ENCODE measurements at regions not wholly inside any gene's neighbourhood (a gene's known extent, or its start where the extent isn't known, plus 50 kb on each side); places are given as distances from the start of the nearest gene placed in this dataset.

DNA sequence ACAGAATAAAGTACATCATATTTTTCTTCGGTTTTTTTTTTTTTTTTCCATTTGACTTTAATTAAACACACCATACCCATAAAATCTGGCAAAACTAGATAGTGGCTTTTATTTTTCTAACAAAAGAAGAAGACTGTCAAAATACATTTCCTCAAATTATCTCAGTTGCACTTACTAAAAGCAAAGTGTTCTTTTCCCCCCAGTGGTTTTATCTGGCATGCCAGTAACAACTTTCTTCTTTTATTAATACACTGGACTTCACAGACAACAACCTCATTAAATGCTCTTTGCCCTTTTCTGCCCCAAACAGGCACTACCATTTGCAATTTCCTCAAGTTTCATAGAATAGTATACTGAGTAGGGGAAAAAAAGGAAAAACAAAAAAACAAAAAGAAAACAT is 1792.3 kb downstream of the EFNA5 start:
- TF ChIP-seq, protein P1, sequence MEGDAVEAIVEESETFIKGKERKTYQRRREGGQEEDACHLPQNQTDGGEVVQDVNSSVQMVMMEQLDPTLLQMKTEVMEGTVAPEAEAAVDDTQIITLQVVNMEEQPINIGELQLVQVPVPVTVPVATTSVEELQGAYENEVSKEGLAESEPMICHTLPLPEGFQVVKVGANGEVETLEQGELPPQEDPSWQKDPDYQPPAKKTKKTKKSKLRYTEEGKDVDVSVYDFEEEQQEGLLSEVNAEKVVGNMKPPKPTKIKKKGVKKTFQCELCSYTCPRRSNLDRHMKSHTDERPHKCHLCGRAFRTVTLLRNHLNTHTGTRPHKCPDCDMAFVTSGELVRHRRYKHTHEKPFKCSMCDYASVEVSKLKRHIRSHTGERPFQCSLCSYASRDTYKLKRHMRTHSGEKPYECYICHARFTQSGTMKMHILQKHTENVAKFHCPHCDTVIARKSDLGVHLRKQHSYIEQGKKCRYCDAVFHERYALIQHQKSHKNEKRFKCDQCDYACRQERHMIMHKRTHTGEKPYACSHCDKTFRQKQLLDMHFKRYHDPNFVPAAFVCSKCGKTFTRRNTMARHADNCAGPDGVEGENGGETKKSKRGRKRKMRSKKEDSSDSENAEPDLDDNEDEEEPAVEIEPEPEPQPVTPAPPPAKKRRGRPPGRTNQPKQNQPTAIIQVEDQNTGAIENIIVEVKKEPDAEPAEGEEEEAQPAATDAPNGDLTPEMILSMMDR (IDR thresholded peaks at IDR 0.05): no peak
- no peak for DNase-seq
- H3K9me3 ChIP-seq: peaks cover 0 to 9% (median 0%) of the 10 kb centered on the region in 11 donors
- no peak overlapping the region for H3K27ac ChIP-seq
- H3K4me1 ChIP-seq: no peaks in the 10 kb centered on the region
- H3K36me3 ChIP-seq: no peaks in the 10 kb centered on the region
- intact Hi-C loops (cut with DNase I): no loop called here
- H3K4me3 ChIP-seq: no peak overlapping the region
- no peaks in the 10 kb centered on the region for H3K27me3 ChIP-seq
- WGBS, 2 donors: 79 to 81% methylated on average over 1 of the region's 1 CpG
- ATAC-seq: no peak

DNA sequence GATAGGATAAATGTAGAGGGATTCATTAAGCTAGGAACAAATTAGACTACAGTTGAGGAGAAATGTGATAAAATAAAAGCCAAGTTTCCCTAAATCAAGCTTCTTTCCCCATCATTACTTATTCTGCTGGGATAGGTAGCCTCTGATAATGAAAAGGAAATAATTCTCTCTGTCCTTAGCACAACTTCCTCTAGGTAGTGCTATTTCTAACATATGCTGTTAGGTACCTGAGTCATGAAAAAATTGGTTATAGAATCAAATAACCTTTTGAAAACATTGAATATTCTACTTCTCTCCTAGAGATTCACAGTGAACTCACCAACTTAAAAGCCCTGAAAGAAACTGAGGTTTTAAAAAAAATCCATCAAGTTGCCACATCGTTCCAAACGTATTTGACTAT is 1793.1 kb downstream of the EFNA5 start:
- TF ChIP-seq, protein P1 (IDR thresholded peaks at IDR 0.05): no peak
- no peaks in the 10 kb centered on the region for H3K4me1 ChIP-seq
- no peaks in the 10 kb centered on the region for H3K27me3 ChIP-seq
- WGBS, 2 donors: 75 to 82% methylated on average over 2 of the region's 2 CpGs
- H3K9me3 ChIP-seq: peaks cover 0 to 9% (median 0%) of the 10 kb centered on the region in 11 donors
- DNase-seq: no peak
- no peak overlapping the region for H3K4me3 ChIP-seq
- ATAC-seq: no peak
- intact Hi-C loops (cut with DNase I): no loop called here
- no peak overlapping the region for H3K27ac ChIP-seq
- no peaks in the 10 kb centered on the region for H3K36me3 ChIP-seq

DNA sequence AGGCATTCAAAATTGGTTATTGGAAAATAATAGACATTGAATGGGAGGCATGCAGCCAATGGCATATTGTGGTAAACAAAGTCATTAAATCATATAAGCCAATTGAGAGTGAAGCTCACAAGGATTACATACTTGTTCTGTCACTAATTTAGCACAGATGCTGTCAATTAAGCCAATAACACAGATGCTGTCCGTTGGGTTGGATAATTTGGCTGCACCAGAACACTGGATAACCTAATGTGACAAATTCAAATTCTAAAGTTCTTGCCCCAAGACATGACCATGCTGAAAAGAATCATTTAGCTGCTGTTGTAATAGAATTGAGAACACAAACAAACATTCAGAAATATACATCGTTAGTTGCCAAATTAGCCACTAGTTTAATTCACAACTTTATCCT is 1796.4 kb downstream of the EFNA5 start:
- DNase-seq (no peak), ATAC-seq (no peak)
- no peaks in the 10 kb centered on the region for H3K36me3 ChIP-seq
- 79 to 81% methylated on average over 2 of the region's 2 CpGs for WGBS, 2 donors
- TF ChIP-seq, protein P1 (IDR thresholded peaks at IDR 0.05): no peak
- no peak overlapping the region for H3K4me3 ChIP-seq
- H3K27ac ChIP-seq: no peak overlapping the region
- no peaks in the 10 kb centered on the region for H3K4me1 ChIP-seq
- H3K27me3 ChIP-seq: no peaks in the 10 kb centered on the region
- intact Hi-C loops (cut with DNase I): no loop called here
- peaks cover 0 to 9% (median 0%) of the 10 kb centered on the region in 11 donors for H3K9me3 ChIP-seq

DNA sequence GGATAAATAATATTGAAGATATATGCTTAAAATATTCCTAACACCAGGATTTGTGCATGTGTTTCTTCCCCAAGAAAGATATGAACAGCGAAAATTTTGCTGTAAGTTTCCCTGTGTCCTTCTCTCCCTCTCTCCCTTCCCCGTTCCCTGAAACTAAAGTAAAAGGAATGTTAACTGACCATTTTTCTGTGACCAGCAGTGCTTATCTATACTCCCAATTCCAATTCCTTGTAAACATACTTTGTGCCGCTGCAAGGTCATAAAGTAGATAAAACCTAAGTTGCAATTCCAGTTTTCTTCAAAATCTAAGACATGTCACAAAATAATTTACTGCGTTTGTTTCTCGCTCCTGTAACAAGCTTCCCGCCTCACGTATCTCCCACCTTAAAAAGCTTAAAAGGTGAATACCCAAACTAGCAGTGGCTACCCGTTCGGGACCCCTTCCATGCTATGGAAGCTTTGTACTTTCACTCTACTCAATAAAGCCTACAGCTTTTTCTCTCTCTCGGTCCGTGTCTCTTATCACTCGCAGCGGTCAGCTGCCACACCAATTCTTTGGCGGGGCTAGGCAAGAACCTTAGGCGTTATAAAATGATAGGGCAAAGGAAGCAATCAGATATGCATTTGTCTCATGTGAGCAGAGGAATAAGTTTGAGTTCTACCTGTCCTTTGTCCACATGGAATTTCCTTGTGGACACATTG is 1798.0 kb downstream of the EFNA5 start:
- intact Hi-C loops (cut with DNase I): no loop called here
- Histone ChIP-seq H3K36me3 (no peaks in the 10 kb centered on the region), H3K27me3 (no peaks in the 10 kb centered on the region), H3K9me3 (peaks cover 0 to 11% (median 0%) of the 10 kb centered on the region in 11 donors), H3K4me3 (no peak overlapping the region), H3K4me1 (no peaks in the 10 kb centered on the region), H3K27ac (no peak overlapping the region)
- DNase-seq: no peak
- 84 to 89% methylated on average over 15 of the region's 15 CpGs for WGBS, 2 donors
- TF ChIP-seq, protein P1 (IDR thresholded peaks at IDR 0.05): no peak
- no peak for ATAC-seq
